Aorta (tissue), 5 donors: ENCODE measurements at regions not wholly inside any gene's neighbourhood (a gene's known extent, or its start where the extent isn't known, plus 50 kb on each side); places are given as distances from the start of the nearest gene placed in this dataset.

Experiments
- ATAC-seq: fragments of 200-7000 bp; cut with Tn5 transposase; one replicate; pipeline ENCODE4 v1.9.1; 2022; ENCODE audit warnings: moderate library complexity; ENCODE audit not compliant: low FRiP score
- DNase-seq, 2 donors: peaks; one replicate each; pipeline ENCODE4 v3.0.0-alpha.2; 2020
- H3K27ac ChIP-seq, 2 donors: one replicate each; pipeline ENCODE4 v1.5.1; 2013; ENCODE audit warnings: low read length in 2 of 2, mild to moderate bottlenecking in 2 of 2, moderate library complexity in 2 of 2, control low read depth in 1 of 2, inconsistent platforms in 1 of 2, low read depth in 1 of 2
- H3K27me3 ChIP-seq, 2 donors: one replicate each; pipeline ENCODE4 v1.6.1; 2013; ENCODE audit warnings: control low read depth in 1 of 2, low read length in 1 of 2, mild to moderate bottlenecking in 1 of 2, moderate library complexity in 1 of 2; ENCODE audit not compliant: insufficient read depth in 2 of 2, control insufficient read depth in 1 of 2
- H3K36me3 ChIP-seq, 2 donors: one replicate each; pipeline ENCODE4 v1.6.1; 2013; ENCODE audit warnings: control low read depth in 1 of 2, low read length in 1 of 2, mild to moderate bottlenecking in 1 of 2; ENCODE audit not compliant: insufficient read depth in 2 of 2, control insufficient read depth in 1 of 2
- H3K4me1 ChIP-seq, 2 donors: one replicate each; pipeline ENCODE4 v1.6.1; 2013; ENCODE audit warnings: low read length in 2 of 2, control low read depth in 1 of 2, mild to moderate bottlenecking in 1 of 2, moderate library complexity in 1 of 2; ENCODE audit not compliant: insufficient read depth in 2 of 2, control insufficient read depth in 1 of 2
- H3K4me3 ChIP-seq, 2 donors: one replicate each; pipeline ENCODE4 v1.5.1; 2013; ENCODE audit warnings: low read length in 2 of 2, control low read depth in 1 of 2, mild to moderate bottlenecking in 1 of 2
- H3K9me3 ChIP-seq: one replicate; pipeline ENCODE4 v1.6.1; 2013; ENCODE audit warnings: mild to moderate bottlenecking, low read length; ENCODE audit not compliant: control insufficient read depth
- WGBS, 2 donors: extraction: QIAGEN DNeasy Blood & Tissue Kit; methylation state at CpG; one replicate each; pipeline ENCODE4 v1.1.7; 2013; 5-methylcytosine and 5-hydroxymethylcytosine counted together
- intact Hi-C, 2 donors: fragments of 100-400 bp; cut with DNase I; formaldehyde crosslinking; loops; one replicate each; pipeline versions ENCODE4 v1.14.2 to v1.15.0; 2022
- donor health status: healthy with polysubstance abuse.
- donor health status: Bipolar disorder and iron deficiency.
- donor health status: DM: no; HTN: no; CAD: no.
- donor health status: DM: no; HTN: no; CAD: no.
- donor health status: DM: yes; HTN: yes; CAD: no.

DNA sequence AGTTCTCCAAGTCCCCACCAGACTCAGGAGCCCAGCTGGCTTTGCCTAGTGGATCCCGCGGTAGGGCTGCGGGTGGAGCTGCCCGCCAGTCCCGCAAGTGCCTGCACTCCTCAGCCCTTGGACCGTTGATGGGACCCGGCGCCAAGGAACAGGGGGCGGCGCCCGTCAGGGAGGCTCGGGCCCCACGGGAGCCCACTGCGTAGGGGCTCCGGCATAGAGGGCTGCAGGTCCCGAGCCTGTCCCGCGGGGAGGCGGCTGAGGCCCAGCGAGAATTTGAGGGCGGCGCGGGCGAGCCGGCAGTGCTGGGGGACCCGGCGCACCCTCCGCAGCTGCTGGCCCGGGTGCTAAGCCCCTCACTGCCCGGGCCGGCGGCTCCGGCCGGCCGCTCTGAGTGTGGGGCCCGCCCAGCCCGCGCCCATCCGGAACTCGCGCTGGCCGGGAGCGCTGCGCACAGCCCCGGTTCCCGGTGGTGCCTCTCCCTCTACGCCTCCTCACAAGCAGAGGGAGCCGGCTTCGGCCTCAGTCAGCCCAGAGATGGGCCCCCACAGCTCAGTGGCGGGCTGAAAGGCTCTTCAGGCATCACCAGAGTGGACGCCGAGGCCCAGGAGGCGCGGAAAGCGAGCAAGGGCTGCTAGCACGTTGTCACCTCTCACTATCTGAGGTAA, 452.4 kb upstream of the LRFN5 start:
- no peaks in the 10 kb centered on the region for H3K4me1 ChIP-seq
- peaks cover 2% of the 10 kb centered on the region for H3K9me3 ChIP-seq
- H3K4me3 ChIP-seq, result no peak overlapping the region
- DNase-seq (no peak), ATAC-seq (no peak)
- 92 to 93% methylated on average over 47 to 56 of the region's 56 CpGs for WGBS, 2 donors
- H3K36me3 ChIP-seq, result no peaks in the 10 kb centered on the region
- H3K27ac ChIP-seq, result no peak overlapping the region
- no peaks in the 10 kb centered on the region for H3K27me3 ChIP-seq
- intact Hi-C loops, result no loop called here

DNA sequence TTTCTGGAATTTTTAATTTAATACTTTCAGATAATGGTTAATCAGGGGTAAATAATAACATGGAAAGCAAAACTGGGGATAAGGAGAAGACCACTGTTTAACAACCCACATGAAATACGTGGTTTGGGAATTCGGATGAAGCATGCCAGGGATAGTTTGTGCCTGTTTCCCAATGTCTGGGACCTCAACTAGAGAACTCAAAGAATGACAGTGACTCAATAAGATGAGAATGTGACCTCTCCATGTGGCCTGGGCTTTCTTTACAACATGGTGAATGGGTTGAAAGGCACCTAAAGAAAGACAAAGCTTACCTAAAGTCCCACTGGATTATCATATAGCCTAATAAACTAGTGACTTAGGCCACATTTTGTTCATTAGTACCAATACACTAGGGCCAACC, 460.3 kb upstream of the LRFN5 start:
- ATAC-seq, result no peak
- no peaks in the 10 kb centered on the region for H3K36me3 ChIP-seq
- H3K4me3 ChIP-seq, result no peak overlapping the region
- H3K27ac ChIP-seq, result no peak overlapping the region
- WGBS, 2 donors, result 73 to 79% methylated on average over 2 of the region's 2 CpGs
- H3K4me1 ChIP-seq, result no peaks in the 10 kb centered on the region
- DNase-seq, result no peak
- no peaks in the 10 kb centered on the region for H3K27me3 ChIP-seq
- intact Hi-C loops, result no loop called here
- no peaks in the 10 kb centered on the region for H3K9me3 ChIP-seq

DNA sequence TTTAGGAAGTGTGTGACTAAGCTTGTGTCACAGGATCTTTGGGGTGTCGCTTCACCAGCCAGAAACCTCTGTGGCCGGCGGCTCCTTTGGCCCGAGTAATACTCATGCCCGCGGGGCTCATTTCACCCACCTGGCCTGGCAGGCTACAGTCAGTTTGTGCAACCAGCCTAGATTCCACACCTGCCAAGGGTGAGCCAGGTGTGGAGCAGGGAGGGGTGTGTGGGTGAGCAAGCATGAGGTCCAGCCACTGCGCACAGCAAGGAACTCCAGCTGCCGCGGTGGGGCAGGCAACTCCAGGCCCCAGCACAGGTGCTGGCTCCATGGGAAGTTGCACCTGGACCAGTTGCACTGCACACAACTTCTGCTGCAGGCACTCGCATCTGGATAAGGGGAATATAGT, 462.3 kb upstream of the LRFN5 start:
- no peak overlapping the region for H3K27ac ChIP-seq
- H3K27me3 ChIP-seq, result no peaks in the 10 kb centered on the region
- 87 to 92% methylated on average over 10 of the region's 10 CpGs for WGBS, 2 donors
- no peak for DNase-seq
- intact Hi-C loops, result no loop called here
- no peaks in the 10 kb centered on the region for H3K9me3 ChIP-seq
- no peaks in the 10 kb centered on the region for H3K4me1 ChIP-seq
- no peaks in the 10 kb centered on the region for H3K36me3 ChIP-seq
- no peak for ATAC-seq
- no peak overlapping the region for H3K4me3 ChIP-seq

DNA sequence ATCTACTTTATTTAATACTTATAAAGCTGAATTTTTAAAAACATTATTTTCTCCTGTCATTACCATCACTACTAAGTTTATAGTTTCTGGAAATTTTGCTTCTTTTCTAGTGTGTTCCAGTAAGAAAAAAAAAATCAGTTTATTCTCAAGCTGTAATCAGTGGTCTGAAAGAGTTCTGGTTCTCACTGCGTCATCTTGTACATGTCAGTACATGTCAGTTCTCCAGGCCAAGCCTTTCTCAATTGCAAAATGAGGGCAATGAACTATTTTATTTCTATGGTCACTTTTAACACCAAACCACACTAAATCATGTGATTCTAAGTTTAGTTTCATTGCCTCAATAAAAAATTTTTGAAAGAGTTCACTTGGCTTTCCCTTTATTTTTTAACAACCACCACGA, 468.9 kb upstream of the LRFN5 start:
- no peaks in the 10 kb centered on the region for H3K36me3 ChIP-seq
- no peaks in the 10 kb centered on the region for H3K9me3 ChIP-seq
- 73 to 80% methylated on average over 2 of the region's 2 CpGs for WGBS, 2 donors
- no peaks in the 10 kb centered on the region for H3K4me1 ChIP-seq
- DNase-seq (no peak), ATAC-seq (no peak)
- H3K27me3 ChIP-seq, result no peaks in the 10 kb centered on the region
- intact Hi-C loops, result loop anchor here in 1 of 2 donors (2.0 kb wide), 1 partner anchor 67 kb away; no protein-coding TSS in a partner anchor
- no peak overlapping the region for H3K4me3 ChIP-seq
- no peak overlapping the region for H3K27ac ChIP-seq

DNA sequence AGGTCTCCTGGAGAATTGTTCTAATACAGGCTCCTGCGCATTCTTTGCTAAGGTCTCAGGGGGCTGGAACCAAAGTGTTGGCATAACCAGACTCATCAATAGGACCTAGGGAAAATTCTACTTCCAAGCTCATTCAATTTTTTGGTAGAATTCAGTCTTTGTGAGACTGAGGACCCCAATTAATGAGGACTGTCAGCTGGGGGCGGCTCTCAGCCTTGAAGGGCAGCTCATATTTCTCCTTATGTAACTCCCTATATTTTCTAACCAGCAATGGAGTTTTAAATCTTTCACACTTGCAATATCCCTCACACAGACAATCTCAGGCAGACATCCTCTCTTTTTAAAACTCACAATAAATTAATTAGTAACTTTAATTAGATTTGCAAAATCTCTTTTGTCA, 476.4 kb upstream of the LRFN5 start:
- DNase-seq, result no peak
- WGBS, 2 donors, result 50 to 73% methylated on average over 2 of the region's 2 CpGs
- H3K36me3 ChIP-seq, result no peaks in the 10 kb centered on the region
- H3K4me1 ChIP-seq, result no peaks in the 10 kb centered on the region
- no peak for ATAC-seq
- no peaks in the 10 kb centered on the region for H3K27me3 ChIP-seq
- H3K4me3 ChIP-seq, result no peak overlapping the region
- intact Hi-C loops, result no loop called here
- H3K9me3 ChIP-seq, result no peaks in the 10 kb centered on the region
- no peak overlapping the region for H3K27ac ChIP-seq

DNA sequence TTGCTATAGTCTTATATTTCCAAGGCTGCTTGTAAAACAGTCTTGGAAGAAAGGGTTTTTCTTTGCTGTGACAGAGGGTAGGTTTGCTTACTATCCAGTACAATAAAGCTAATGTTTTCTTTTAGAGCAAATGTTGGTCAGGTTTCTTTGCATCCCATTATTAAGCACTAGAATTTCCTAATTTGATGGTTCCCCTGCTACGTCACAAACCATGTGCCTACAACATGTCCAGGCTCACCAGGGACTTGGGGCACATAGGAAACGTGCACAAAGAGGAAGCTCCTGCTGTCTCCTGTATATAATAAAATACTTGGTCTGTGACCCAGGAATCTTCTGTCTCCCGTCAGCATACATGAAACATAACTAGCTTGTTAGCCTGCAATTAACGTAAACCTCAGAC, 486.3 kb upstream of the LRFN5 start:
- no peak for ATAC-seq
- Histone ChIP-seq H3K27ac (no peak overlapping the region), H3K36me3 (no peaks in the 10 kb centered on the region), H3K27me3 (no peaks in the 10 kb centered on the region), H3K9me3 (no peaks in the 10 kb centered on the region), H3K4me1 (no peaks in the 10 kb centered on the region), H3K4me3 (no peak overlapping the region)
- DNase-seq, result no peak
- WGBS, 2 donors, result 47 to 54% methylated on average over 4 of the region's 4 CpGs
- intact Hi-C loops, result no loop called here

DNA sequence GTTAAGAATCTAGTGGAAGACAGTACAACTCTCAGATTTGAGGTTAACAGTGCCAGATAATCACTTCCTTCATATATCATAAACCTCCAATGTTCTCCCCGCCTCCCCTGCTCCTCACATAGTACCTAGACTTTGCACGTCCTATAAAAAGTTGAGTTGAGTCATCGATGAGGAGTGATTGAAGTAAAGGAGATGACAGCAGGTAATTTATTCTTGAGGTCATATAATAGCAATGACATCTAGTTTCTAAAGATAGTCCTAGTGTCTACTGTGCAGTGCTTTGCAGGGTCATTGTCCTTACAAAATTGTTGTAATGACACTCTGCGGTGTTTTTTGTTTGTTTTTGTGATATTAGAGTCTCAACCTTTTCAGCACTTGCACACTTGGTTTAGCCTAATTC, 510.5 kb upstream of the LRFN5 start:
- Histone ChIP-seq H3K9me3 (peaks cover under 1% of the 10 kb centered on the region), H3K27me3 (no peaks in the 10 kb centered on the region), H3K36me3 (no peaks in the 10 kb centered on the region), H3K4me3 (no peak overlapping the region), H3K27ac (no peak overlapping the region), H3K4me1 (no peaks in the 10 kb centered on the region)
- intact Hi-C loops, result no loop called here
- ATAC-seq (no peak), DNase-seq (no peak)
- 64 to 68% methylated on average over 4 of the region's 4 CpGs for WGBS, 2 donors

DNA sequence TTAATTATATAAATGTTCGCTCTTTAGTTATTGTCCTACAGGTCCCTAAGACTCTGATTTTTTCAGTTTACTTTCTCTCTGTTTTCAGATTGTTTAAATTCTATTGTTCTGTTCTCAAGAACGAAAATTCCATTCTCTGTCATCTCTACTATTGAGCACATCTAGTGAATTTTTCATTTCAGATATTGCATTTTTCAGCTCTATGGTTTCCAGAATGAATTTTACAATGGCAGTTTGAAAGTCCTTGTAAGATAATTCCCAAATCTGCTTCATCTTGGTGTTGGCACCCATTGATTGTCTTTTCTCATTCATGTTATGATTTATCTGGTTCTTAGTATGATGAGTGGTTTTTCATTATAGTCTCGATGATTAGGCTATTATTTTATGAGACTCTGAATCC, 519.6 kb upstream of the LRFN5 start:
- intact Hi-C loops, result no loop called here
- peaks cover 1% of the 10 kb centered on the region for H3K9me3 ChIP-seq
- no peak overlapping the region for H3K4me3 ChIP-seq
- no peaks in the 10 kb centered on the region for H3K4me1 ChIP-seq
- H3K36me3 ChIP-seq, result no peaks in the 10 kb centered on the region
- ATAC-seq (no peak), DNase-seq (no peak)
- 80 to 86% methylated on average over 3 of the region's 3 CpGs for WGBS, 2 donors
- no peaks in the 10 kb centered on the region for H3K27me3 ChIP-seq
- H3K27ac ChIP-seq, result no peak overlapping the region

DNA sequence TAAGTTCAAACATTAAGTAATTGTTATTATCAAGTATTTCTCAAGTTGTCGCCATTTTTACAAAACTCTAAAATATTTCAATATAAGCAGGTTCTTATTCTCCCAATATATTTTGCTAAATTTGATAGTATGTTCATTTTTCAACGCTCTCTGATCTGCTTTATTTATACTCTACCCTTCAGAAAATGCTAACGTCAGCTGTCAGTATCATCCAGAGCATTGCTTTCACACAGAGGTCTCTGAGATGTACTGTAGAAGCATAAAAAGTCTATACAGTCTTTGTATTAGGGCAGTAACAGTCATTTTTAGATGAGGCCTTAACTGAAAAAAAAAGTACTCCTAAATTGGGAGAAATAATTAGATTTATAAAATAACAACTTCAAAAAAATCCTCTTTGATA, 533.1 kb upstream of the LRFN5 start:
- Histone ChIP-seq H3K27ac (no peak overlapping the region), H3K36me3 (no peaks in the 10 kb centered on the region), H3K4me1 (no peaks in the 10 kb centered on the region), H3K9me3 (no peaks in the 10 kb centered on the region), H3K4me3 (no peak overlapping the region), H3K27me3 (no peaks in the 10 kb centered on the region)
- ATAC-seq (no peak), DNase-seq (no peak)
- 77 to 78% methylated on average over 3 of the region's 3 CpGs for WGBS, 2 donors
- intact Hi-C loops, result no loop called here
